Stimulated activated CD4-positive, alpha-beta T cell treated with anti-CD3 and anti-CD28 coated beads, Interleukin-1b, Interleukin-23, amount 100 ng/mL, for 24 hours (primary cell): ENCODE measurements at regions not wholly inside any gene's neighbourhood (a gene's known extent, or its start where the extent isn't known, plus 50 kb on each side); places are given as distances from the start of the nearest gene placed in this dataset.

Experiments used
- DNase-seq, 4 experiments: peaks; one replicate each; pipeline ENCODE4 v3.0.0-alpha.2; 2020; ENCODE audit warnings: low read depth in 4 of 4, low spot score in 1 of 4

- DNase-seq, result no peak
These were observed 585.6 kb downstream of the PLPP3 start for GRCh38 chr1:55993646-55994318.

DNA sequence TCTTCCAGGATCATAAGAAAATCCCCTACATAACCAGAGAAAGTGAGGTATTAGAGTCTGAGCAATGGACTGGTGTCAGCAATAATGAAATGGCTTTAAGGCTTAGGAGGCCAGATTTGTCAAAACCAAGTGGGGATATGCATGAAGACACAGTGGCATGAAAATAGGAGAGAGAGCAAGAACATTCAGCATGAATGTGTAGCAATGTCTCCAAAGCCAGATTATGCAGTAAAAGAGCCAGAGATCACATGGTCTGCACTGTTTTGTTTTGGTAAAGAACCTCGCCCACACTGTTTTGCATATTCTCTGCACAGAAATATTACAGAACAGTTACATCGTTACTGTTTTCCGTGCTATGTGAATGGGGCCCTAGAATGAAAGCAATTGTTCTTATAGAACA is 589.4 kb downstream of the PLPP3 start:
- no peak for DNase-seq

DNA sequence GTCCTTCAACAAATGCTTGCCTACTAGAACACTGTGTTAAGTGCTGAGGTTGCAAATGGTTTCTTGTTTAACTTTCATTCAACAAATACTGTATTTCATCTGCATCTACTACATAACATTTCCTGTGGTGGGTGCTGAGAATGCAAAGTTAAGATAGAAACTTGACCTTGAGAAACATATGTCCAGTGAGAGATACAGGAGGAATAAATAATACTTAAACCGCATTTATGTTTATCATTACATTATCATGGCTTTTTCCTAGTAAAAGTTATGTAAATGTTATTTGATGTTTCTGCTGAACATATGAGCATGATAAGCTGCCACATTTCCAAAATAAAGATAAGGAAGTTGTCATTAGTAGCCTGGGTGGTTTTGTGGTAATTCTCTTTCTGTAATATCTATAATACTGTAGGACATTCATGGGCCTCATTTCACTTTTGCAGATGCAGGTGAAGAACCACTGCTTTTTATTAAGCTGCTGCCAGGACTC is 590.4 kb downstream of the PLPP3 start:
- DNase-seq, result no peak

DNA sequence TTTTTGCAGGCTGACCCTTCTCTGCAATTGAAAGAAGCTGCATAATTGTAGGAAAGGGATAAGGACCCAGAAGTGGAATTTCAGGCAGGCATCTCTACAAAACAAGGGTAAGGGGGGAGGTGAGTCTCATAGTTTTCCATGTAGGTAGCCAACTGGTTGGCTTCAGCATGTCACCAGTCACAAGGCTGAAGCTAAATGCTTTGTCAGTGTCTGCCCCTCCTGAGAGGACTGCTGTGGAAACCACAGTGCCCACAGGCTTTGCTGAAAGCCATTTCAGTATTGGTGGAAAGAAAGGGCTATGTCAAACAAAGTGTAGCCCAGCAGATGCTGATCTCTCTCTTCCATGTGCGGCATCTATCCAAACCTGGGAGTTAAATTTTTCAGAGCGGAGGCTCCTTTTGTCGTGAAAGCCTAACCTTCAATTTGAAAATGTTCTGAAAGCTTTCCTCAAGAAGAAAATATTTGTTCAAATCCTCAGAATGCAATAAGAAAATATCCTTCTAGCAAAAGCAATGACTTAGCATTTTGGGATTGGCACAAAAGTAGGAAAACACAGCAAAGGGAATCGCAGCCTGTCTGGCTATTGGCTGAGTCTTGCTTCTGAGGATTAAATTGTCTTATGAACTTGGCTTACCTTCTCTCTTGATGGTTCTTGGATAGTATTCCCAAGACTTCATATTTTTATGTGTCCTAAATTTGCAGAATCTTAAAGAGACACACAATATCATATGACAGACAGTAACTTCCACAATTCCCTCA is 591.7 kb downstream of the PLPP3 start:
- no peak for DNase-seq

GRCh38 chr1:55986003-55986402 is 593.4 kb downstream of the PLPP3 start:
- no peak for DNase-seq

- DNase-seq, result no peak
These were observed 598.2 kb downstream of the PLPP3 start for GRCh38 chr1:55981010-55981650.

DNA sequence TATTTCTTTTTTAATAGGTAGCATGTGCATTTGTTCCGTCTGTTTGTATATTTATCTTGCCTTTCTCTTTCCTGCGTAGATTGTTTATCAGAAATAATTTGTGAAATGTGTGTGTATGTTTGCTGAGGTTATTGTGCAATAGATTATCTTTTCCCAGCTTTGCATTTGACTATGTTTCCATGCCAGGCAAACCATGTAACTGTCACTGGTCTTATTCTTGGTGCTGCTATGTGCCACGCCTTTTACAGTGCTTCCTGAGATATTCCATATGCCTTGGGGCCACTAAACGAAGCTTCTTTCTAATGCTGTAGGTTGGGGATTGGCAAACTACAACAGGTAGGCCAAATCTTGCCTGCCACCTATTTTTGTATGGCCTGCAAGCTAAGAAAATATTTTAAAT is 598.8 kb downstream of the PLPP3 start:
- no peak for DNase-seq

GRCh38 chr1:55974714-55975441 is 604.5 kb downstream of the PLPP3 start:
- no peak for DNase-seq

- DNase-seq, result no peak
These were observed 608.7 kb downstream of the PLPP3 start for GRCh38 chr1:55970526-55971110.

- DNase-seq, result no peak
These were observed 610.0 kb downstream of the PLPP3 start for GRCh38 chr1:55969322-55969721.

- no peak for DNase-seq
These were observed 610.7 kb downstream of the PLPP3 start for GRCh38 chr1:55968661-55969060.

DNA sequence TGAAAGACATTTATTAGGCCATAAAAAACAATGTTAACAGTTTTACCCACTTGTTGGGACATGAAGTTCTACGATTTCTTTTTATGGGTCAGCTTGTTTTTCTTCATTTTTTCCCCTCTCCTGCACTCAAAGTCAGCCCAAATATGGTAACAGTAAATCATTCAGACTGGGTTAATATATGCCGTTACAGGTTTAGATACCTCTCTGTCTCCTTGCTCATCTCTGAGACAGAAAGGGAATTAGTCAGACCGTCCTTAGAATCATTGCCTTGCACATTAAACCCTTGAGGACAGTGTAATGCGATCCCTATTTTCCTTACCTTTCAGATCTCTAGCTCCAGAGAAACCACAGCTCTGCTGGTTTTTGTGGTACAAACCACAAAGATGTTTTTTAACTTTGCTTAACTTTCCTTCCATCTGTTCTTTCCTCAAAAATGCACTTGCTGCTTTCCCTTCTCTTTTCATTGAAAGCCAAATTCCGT is 613.3 kb downstream of the PLPP3 start:
- DNase-seq, result no peak

DNA sequence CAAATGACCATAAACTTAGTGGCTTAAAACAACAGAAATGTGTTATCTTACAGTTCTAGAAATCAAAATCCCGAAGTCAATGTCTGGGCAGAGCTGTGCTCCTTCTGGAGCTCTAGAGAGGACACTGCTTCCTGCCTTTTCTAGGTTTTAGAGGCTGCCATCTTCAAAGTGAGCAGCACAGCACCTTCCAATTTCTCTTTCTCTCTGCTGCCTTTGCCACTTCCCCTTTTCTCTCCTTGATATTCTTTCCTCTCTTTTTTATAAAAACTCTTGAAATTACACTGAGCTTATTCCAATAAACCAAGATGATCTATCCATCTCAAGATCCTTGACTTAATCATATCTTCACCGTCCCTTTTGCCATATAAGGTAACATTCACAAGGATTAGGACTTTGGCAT is 616.9 kb downstream of the PLPP3 start:
- DNase-seq, result no peak

DNA sequence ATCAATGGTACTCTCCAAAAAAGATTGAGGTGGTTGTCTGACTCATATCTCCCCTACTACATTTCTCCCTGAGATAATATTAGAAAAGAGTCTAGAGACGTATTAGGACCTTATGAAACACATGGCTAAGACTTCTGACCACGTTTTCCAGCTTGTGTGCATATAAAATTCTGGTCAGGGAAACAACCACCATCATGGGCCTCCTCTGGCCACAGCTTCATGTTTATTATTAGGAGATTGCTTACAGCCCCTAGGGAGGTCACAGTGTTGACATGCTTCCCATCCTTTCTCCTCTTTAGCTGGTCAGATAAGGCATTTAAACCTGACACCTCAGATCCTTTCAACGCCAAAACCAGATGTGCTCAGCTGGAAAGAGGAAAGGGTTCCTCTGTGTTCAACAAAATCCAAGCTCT is 620.2 kb downstream of the PLPP3 start:
- DNase-seq, result no peak

DNA sequence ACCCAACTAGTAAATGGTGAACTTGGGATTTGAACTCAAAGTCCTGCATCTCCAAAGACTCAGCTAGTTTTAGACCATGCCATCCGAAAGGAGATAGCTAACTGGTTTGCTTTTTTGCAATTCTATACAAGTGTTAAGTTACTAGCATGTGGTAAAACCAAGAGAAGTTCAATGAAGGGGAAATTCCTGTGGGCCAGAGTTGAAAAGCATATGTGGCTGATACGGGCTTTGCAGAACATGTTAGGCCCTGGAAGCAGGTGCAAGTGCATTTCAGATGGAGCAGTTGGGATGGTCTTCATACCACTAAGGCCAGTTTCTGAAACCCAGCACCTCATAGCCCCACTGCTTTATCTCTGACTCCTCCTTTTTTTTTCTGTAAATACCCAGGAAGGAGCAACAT is 620.9 kb downstream of the PLPP3 start:
- no peak for DNase-seq

DNA sequence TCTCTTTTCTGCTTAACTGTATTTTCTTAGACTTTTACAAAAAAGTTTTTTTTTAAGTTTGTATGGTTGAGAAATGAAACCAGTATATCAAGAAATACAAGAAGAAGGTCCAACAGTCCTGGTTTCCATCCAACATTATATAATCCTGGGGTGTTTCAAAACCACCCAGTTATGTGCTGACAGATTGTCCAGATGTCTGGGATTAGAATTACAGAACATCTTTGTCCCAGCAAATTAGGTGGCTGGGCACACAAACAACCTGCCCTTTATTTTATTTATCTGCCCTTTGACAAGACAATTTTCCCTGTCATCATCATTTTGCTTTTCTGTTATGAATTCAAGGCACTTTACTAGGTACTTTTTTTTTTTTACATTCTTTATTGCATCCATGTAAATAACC is 622.1 kb downstream of the PLPP3 start:
- no peak for DNase-seq

- no peak for DNase-seq
These were observed 624.2 kb downstream of the PLPP3 start for GRCh38 chr1:55955016-55955621.

- no peak for DNase-seq
These were observed 628.1 kb downstream of the PLPP3 start for GRCh38 chr1:55951291-55951690.

DNA sequence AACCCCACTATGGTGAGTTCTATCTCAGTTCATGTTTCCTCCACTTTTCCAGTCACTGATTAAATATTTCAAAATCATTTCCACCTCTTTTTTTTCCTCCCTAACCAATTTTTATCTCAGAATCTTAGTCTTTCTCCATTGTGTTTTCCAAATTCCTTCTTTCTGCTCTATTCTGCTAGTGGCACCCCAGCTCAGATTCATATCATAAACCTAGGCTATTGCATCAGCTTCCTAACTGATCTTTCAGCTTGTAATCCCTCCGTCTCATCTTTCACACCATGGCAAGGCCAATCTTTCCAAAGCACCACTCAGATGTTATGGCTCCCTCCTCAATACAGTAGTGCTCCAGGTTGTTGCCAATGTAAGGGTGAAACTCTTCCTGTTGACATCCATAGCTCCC is 631.9 kb downstream of the PLPP3 start:
- DNase-seq, result no peak

GRCh38 chr1:55943721-55944435 is 635.5 kb downstream of the PLPP3 start:
- no peak for DNase-seq
